GM12878 (cell line): ENCODE measurements at regions not wholly inside any gene's neighbourhood (a gene's known extent, or its start where the extent isn't known, plus 50 kb on each side); places are given as distances from the start of the nearest gene placed in this dataset.

ENCODE experiments used
- ATAC-seq: fragments of 200-7000 bp; cut with Tn5 transposase; 3 replicates; pipeline ENCODE4 v1.9.1; 2020; ENCODE audit warnings: mild to moderate bottlenecking, moderate library complexity
- BruUV-seq: library from RNA; stranded (reverse); fragments of 400-500 nt; replicated peaks from 2 replicates; lab custom pipeline; 2021; lab: Mats Ljungman, UMichigan
- CTCF ChIA-PET: fragments of 300-600 bp; sonication (Branson Sonifier 250); formaldehyde crosslinking; extraction: SDS; loops from one replicate; lab custom pipeline; 2021; ENCODE audit warnings: inconsistent platforms; lab: Yijun Ruan, JAX
- POLR2A ChIA-PET: fragments of 350-600 bp; formaldehyde crosslinking; extraction: SDS; loops from one replicate; lab custom pipeline; 2021; ENCODE audit warnings: inconsistent platforms; lab: Charles Lee
- RAD21 ChIA-PET: fragments of 300-600 bp; sonication (Branson Sonifier 250); formaldehyde crosslinking; loops from one replicate; lab custom pipeline; 2023; ENCODE audit warnings: antibody characterized with exemption; ENCODE audit not compliant: unreplicated experiment; lab: Charles Lee
- SMC1A ChIA-PET: fragments of 300-600 bp; sonication (Branson Sonifier 250); formaldehyde crosslinking; loops from one replicate; lab custom pipeline; 2023; ENCODE audit not compliant: unreplicated experiment, uncharacterized antibody; lab: Charles Lee
- DNase-seq: peaks from one replicate; pipeline ENCODE4 v3.0.0-alpha.2; 2011; ENCODE audit warnings: low read depth, low spot score
- FAIRE-seq: peaks from 3 replicates; lab custom pipeline; 2011; peaks lifted over from hg19 to GRCh38; lab: Jason Lieb, UNC
- H2AFZ ChIP-seq: 2 replicates; pipeline ENCODE4 v1.6.0; 2011; ENCODE audit warnings: low read depth, low read length, control low read depth; ENCODE audit not compliant: control insufficient read depth
- H3K27ac ChIP-seq: 2 replicates; pipeline ENCODE4 v1.5.1; 2011; ENCODE audit warnings: control low read depth; ENCODE audit not compliant: control insufficient read depth, insufficient read depth
- H3K27me3 ChIP-seq, 2 experiments: replicated peaks in 1 of 2; 2 replicates each; pipeline versions ENCODE4 v1.6.0 to v1.6.1; 2011; ENCODE audit warnings: low read length in 1 of 2; ENCODE audit not compliant: control insufficient read depth in 2 of 2, insufficient read depth in 2 of 2
- H3K36me3 ChIP-seq, 2 experiments: 2 replicates each; pipeline ENCODE4 v1.5.1; 2011; ENCODE audit warnings: low read length in 1 of 2; ENCODE audit not compliant: control insufficient read depth in 2 of 2, insufficient read depth in 2 of 2
- H3K4me1 ChIP-seq: 2 replicates; pipeline ENCODE4 v1.6.1; 2011; ENCODE audit warnings: mild to moderate bottlenecking, low read length, moderate library complexity, mixed read lengths; ENCODE audit not compliant: control insufficient read depth, insufficient read depth
- H3K4me2 ChIP-seq: 2 replicates; pipeline ENCODE4 v1.6.0; 2011; ENCODE audit warnings: control low read depth; ENCODE audit not compliant: control insufficient read depth, insufficient read depth
- H3K4me3 ChIP-seq: fragments of 200-600 bp; sonication (generic); 2 replicates; pipeline ENCODE4 v1.5.1; 2016
- H3K79me2 ChIP-seq: 2 replicates; pipeline ENCODE4 v1.6.0; 2011; ENCODE audit warnings: low read length; ENCODE audit not compliant: control insufficient read depth, insufficient read depth
- H3K9ac ChIP-seq: 2 replicates; pipeline ENCODE4 v1.8.0; 2011; ENCODE audit warnings: low read length, control low read depth, mixed read lengths; ENCODE audit not compliant: control insufficient read depth, insufficient read depth
- H3K9me3 ChIP-seq: replicated peaks from 3 replicates; pipeline ENCODE4 v1.5.1; 2011; ENCODE audit warnings: mild to moderate bottlenecking, low read length; ENCODE audit not compliant: control insufficient read depth, insufficient read depth
- H4K20me1 ChIP-seq: 2 replicates; pipeline ENCODE4 v1.6.0; 2011; ENCODE audit not compliant: control insufficient read depth, insufficient read depth
- whole genome bisulfite sequencing: methylation state at CpG from one replicate; pipeline ENCODE4 v1.1.6; 2016; ENCODE audit warnings: low lambda C conversion rate; ENCODE audit not compliant: insufficient replicate concordance, insufficient coverage; ENCODE audit errors: missing lambda C conversion rate; 5-methylcytosine and 5-hydroxymethylcytosine counted together
- in situ Hi-C: fragments of 300-500 bp; cut with MboI; formaldehyde crosslinking; loops from 9 replicates; pipeline ENCODE4 v1.14.3; 2018; ENCODE audit warnings: mixed read lengths
- intact Hi-C: fragments of 100-400 bp; cut with micrococcal nuclease; formaldehyde crosslinking; loops from one replicate; pipeline ENCODE4 v1.14.2; 2022; ENCODE audit not compliant: unreplicated experiment
- TF ChIP-seq, protein P1 (sequence below): fragments of 450-650 bp; IDR thresholded peaks from 2 replicates; pipeline ENCODE4 v1.6.1; 2017; ENCODE audit warnings: mild to moderate bottlenecking, low read depth, inconsistent platforms; ENCODE audit not compliant: poor library complexity, severe bottlenecking
- TF ChIP-seq, protein P2 (sequence below): fragments of 450-650 bp; IDR thresholded peaks from 2 replicates; pipeline ENCODE4 v1.6.1; 2017; ENCODE audit warnings: mild to moderate bottlenecking, moderate library complexity

DNA sequence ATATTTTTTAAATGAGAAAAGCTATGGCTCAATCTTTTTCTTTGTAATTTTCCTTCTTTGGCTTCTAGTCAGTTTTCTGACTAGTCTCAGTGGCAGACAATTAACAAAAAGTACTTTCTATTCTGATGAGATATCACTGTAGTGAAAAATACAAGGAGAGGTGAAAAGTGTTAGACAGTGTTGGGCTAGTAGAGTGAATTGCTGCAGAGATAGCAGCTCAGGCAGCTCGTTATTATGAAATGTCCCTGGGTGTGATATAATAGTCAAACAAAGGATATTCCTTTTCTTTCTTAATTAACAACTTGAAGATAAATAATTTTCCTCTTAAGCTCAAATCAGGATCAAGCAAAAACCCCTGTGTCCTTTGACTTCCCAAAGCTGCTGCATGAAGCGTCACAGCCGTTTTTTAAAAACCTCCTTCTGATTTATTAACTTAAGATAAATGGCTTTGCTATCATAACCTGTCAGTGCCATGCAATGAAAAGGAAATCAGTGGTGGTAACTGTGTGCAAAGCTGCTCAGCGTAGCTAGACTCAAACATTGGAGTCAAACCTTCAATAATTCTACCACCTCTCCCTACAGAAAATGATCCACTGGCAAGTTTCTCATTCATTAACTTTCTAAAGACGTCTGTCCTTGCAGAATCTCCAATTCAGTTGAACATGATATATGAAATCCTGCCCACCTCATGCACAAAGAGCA lies 646.6 kb upstream of the PTBP2 start (continued):
- TF ChIP-seq, protein P1, sequence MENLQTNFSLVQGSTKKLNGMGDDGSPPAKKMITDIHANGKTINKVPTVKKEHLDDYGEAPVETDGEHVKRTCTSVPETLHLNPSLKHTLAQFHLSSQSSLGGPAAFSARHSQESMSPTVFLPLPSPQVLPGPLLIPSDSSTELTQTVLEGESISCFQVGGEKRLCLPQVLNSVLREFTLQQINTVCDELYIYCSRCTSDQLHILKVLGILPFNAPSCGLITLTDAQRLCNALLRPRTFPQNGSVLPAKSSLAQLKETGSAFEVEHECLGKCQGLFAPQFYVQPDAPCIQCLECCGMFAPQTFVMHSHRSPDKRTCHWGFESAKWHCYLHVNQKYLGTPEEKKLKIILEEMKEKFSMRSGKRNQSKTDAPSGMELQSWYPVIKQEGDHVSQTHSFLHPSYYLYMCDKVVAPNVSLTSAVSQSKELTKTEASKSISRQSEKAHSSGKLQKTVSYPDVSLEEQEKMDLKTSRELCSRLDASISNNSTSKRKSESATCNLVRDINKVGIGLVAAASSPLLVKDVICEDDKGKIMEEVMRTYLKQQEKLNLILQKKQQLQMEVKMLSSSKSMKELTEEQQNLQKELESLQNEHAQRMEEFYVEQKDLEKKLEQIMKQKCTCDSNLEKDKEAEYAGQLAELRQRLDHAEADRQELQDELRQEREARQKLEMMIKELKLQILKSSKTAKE: no peak

DNA sequence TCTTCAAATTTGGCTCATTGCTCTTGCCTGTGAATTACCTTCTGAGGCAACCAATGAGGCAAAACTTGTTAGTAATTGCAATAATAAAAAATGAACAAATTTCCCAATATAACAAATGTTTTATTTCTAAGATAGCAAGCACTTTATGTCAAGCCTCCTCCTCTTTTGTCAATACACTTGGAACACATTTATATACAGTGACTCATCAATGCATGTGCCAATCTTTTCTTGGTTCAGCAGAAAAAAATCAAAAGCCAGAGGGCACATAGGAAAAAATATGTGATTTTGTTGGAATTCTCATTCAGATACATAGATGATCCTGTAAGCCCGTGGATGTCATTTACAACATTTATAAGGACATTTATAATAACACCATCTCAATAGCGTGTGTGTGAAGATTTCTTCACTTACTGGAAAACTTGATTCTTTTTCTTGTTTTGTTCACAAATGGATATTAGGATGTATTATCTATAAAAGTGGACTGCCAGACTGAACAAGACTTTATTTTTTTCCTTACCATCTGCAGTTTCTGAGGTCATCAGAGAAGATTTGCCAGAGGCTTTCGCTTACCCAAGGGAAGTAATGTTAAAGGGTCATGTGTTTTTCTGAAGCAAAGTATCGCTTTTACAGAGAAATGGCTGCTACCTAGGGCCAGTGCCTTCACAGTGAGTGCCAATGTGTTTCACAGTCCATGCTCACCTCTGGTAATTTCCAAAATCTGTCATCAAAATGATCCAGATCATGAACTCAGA lies 645.7 kb upstream of the PTBP2 start:
- Histone ChIP-seq H3K27ac (no peak overlapping the region), H3K4me1 (no peaks in the 10 kb centered on the region), H3K9me3 (no peaks in the 10 kb centered on the region), H3K27me3 (no peaks in the 10 kb centered on the region), H3K4me2 (no peak overlapping the region), H3K4me3 (no peak overlapping the region), H3K36me3 (no peaks in the 10 kb centered on the region), H2AFZ (no peak overlapping the region), H4K20me1 (no peaks in the 10 kb centered on the region), H3K9ac (no peak overlapping the region), H3K79me2 (no peaks in the 10 kb centered on the region)
- POLR2A ChIA-PET: no interaction called here
- CTCF ChIA-PET: no interaction called here
- BruUV-seq: no TSS peak
- DNase-seq: no peak
- SMC1A ChIA-PET: no interaction called here
- RAD21 ChIA-PET: no interaction called here
- no peak for ATAC-seq
- WGBS: 13% methylated on average over 4 of the region's 4 CpGs
- intact Hi-C loops (no loop called here), in situ Hi-C loops (no loop called here)
- no peak for FAIRE-seq
- TF ChIP-seq, protein P2, sequence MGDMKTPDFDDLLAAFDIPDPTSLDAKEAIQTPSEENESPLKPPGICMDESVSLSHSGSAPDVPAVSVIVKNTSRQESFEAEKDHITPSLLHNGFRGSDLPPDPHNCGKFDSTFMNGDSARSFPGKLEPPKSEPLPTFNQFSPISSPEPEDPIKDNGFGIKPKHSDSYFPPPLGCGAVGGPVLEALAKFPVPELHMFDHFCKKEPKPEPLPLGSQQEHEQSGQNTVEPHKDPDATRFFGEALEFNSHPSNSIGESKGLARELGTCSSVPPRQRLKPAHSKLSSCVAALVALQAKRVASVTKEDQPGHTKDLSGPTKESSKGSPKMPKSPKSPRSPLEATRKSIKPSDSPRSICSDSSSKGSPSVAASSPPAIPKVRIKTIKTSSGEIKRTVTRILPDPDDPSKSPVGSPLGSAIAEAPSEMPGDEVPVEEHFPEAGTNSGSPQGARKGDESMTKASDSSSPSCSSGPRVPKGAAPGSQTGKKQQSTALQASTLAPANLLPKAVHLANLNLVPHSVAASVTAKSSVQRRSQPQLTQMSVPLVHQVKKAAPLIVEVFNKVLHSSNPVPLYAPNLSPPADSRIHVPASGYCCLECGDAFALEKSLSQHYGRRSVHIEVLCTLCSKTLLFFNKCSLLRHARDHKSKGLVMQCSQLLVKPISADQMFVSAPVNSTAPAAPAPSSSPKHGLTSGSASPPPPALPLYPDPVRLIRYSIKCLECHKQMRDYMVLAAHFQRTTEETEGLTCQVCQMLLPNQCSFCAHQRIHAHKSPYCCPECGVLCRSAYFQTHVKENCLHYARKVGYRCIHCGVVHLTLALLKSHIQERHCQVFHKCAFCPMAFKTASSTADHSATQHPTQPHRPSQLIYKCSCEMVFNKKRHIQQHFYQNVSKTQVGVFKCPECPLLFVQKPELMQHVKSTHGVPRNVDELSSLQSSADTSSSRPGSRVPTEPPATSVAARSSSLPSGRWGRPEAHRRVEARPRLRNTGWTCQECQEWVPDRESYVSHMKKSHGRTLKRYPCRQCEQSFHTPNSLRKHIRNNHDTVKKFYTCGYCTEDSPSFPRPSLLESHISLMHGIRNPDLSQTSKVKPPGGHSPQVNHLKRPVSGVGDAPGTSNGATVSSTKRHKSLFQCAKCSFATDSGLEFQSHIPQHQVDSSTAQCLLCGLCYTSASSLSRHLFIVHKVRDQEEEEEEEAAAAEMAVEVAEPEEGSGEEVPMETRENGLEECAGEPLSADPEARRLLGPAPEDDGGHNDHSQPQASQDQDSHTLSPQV: no peak
